ENCODE measurements at regions not wholly inside any gene's neighbourhood (a gene's known extent, or its start where the extent isn't known, plus 50 kb on each side); places are given as distances from the start of the nearest gene placed in this dataset.
A peak's percentile ranks its signal among the peaks of the same experiment; 100 is the strongest.

DNA sequence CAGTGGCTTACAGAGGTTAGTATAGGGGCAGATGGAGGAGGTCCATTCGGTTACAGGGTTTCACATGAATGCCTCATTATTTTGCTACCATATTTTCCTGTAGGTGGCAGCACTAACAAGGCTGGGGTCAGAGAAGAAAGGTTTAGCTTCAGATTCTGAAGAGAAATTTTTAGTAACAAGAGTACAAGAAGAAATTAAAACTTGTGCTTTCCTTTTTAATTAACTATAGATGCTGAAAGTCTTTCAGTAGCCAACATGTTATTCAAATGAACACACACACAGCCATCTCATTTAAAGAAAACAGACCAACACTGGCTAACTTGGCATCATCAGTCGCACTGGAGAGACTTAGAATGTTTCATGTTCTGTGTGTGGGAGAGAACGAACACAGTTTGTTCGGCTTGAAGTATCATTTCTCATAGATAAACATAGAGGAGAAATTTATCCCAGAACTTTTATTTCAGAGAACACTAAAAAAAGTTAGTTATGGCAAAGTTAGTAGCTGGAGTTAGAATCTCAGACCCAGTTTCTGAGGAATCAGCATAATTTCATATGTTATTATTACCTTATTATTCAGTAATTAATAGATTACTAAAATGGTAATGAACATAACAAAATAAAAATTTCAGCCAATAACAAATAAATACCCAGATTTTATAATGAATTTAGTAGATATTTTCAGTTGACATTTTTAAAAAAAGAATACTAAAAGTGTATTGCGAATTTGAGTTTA lies 314.0 kb upstream of the RSPO3 start:
- Histone ChIP-seq H3K27me3 (replicated peaks in 1 of 7) (no peaks in the 10 kb centered on the region), H3K36me3 (no peaks in the 10 kb centered on the region), H3K4me3 (no peak overlapping the region), H3K9me3 (no peaks in the 10 kb centered on the region), H3K27ac (no peak overlapping the region), H3K4me1 (no peaks in the 10 kb centered on the region)
- DNase-seq: no peak
- TF ChIP-seq, protein P1, sequence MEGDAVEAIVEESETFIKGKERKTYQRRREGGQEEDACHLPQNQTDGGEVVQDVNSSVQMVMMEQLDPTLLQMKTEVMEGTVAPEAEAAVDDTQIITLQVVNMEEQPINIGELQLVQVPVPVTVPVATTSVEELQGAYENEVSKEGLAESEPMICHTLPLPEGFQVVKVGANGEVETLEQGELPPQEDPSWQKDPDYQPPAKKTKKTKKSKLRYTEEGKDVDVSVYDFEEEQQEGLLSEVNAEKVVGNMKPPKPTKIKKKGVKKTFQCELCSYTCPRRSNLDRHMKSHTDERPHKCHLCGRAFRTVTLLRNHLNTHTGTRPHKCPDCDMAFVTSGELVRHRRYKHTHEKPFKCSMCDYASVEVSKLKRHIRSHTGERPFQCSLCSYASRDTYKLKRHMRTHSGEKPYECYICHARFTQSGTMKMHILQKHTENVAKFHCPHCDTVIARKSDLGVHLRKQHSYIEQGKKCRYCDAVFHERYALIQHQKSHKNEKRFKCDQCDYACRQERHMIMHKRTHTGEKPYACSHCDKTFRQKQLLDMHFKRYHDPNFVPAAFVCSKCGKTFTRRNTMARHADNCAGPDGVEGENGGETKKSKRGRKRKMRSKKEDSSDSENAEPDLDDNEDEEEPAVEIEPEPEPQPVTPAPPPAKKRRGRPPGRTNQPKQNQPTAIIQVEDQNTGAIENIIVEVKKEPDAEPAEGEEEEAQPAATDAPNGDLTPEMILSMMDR (IDR thresholded peaks at IDR 0.05 in 8 of 11, conservative IDR thresholded peaks at IDR 0.05 in 3 of 11): peak in 9 of 11 experiments; percentile 17 to 61 (median 48)
- TF ChIP-seq POLR2A (IDR thresholded peaks at IDR 0.05) (no peak), POLR2AphosphoS5 (IDR thresholded peaks at IDR 0.05) (no peak)
- WGBS, 5 donors: 61 to 68% (median 63%) methylated on average over 5 of the region's 5 CpGs
- intact Hi-C loops (cut with DNase I; ENCODE audit: low total_unique reads): no loop called here

DNA sequence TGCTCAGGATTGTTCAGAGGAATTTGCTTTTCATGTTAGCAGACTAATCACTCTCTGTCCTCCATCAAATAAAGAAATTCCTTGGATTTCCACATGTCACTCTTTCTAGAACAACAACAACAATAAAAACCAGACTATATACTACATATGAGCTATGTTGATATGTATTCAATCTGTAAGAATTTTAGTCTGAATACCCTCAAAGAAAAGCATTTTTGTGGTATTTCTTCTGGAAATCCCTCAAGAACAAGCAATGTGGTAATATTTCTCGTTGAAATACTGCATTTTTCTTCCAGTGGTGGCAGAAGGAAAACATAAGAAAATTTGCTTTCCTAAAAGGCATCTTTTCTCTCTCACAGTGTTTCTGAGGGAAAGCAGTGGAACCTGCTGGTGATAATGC lies 312.6 kb upstream of the RSPO3 start:
- Histone ChIP-seq H3K27ac (no peak overlapping the region), H3K9me3 (no peaks in the 10 kb centered on the region), H3K27me3 (replicated peaks in 1 of 7) (no peaks in the 10 kb centered on the region), H3K36me3 (no peaks in the 10 kb centered on the region), H3K4me3 (no peak overlapping the region), H3K4me1 (no peaks in the 10 kb centered on the region)
- intact Hi-C loops (cut with DNase I; ENCODE audit: low total_unique reads): no loop called here
- no peak for DNase-seq
- 41 to 66% (median 52%) methylated on average over 1 of the region's 1 CpG for WGBS, 5 donors
- TF ChIP-seq POLR2A (IDR thresholded peaks at IDR 0.05): no peak

DNA sequence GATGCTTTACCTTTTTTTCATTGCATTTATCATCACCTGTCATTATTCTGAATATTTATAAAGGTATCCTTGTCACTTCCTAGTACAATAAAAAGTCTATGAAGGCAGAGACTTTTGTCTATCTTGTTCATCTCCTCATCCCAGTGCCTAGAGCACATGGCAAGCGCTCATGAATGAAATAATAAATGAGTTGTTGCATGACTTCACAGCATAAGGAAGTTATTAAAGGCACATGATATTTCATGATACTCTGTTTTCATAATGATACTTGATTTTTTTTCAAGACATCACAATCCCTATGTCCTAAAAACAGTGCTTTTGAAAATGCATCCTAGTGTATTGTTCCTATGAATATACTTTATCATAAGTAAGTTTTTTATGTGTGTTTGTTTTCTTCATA lies 310.6 kb upstream of the RSPO3 start:
- no peaks in the 10 kb centered on the region for H3K4me1 ChIP-seq
- H3K27me3 ChIP-seq (replicated peaks in 1 of 7): no peaks in the 10 kb centered on the region
- H3K36me3 ChIP-seq: no peaks in the 10 kb centered on the region
- TF ChIP-seq, protein P1 (IDR thresholded peaks at IDR 0.05 in 8 of 11, conservative IDR thresholded peaks at IDR 0.05 in 3 of 11): no peak
- TF ChIP-seq POLR2AphosphoS5 (IDR thresholded peaks at IDR 0.05): no peak
- no peak for TF ChIP-seq POLR2A (IDR thresholded peaks at IDR 0.05)
- no peak overlapping the region for H3K4me3 ChIP-seq
- intact Hi-C loops (cut with DNase I; ENCODE audit: low total_unique reads): no loop called here
- H3K27ac ChIP-seq: no peak overlapping the region
- DNase-seq: no peak
- 83 to 96% (median 85%) methylated on average over 1 of the region's 1 CpG for WGBS, 5 donors
- no peaks in the 10 kb centered on the region for H3K9me3 ChIP-seq

DNA sequence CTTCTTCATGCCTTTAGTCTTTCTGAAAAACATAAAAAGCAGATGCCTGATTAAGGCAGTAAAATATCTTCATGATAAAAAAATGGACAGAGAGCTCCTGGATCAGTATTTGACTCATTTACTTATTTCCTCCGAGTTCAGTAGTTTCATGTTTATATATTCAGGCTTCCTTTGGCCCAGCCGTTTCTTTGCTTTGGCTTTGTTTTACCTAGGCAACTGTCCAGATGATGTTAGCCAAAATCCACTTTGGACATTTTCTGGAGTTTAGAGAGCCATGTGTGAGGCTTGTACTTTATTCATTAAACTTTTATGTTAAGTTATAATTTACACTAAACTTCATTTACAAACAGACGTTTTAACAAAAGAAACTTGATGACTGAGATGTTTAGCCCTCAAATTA lies 307.1 kb upstream of the RSPO3 start:
- H3K36me3 ChIP-seq: no peaks in the 10 kb centered on the region
- no peak overlapping the region for H3K4me3 ChIP-seq
- intact Hi-C loops (cut with DNase I; ENCODE audit: low total_unique reads): no loop called here
- no peaks in the 10 kb centered on the region for H3K4me1 ChIP-seq
- no peaks in the 10 kb centered on the region for H3K9me3 ChIP-seq
- no peaks in the 10 kb centered on the region for H3K27me3 ChIP-seq (replicated peaks in 1 of 7)
- 44 to 64% (median 61%) methylated on average over 3 of the region's 3 CpGs for WGBS, 5 donors
- DNase-seq: no peak
- no peak overlapping the region for H3K27ac ChIP-seq
- no peak for TF ChIP-seq POLR2A (IDR thresholded peaks at IDR 0.05)
- no peak for TF ChIP-seq POLR2AphosphoS5 (IDR thresholded peaks at IDR 0.05)
- TF ChIP-seq, protein P1 (IDR thresholded peaks at IDR 0.05 in 8 of 11, conservative IDR thresholded peaks at IDR 0.05 in 3 of 11): no peak

Measured in spleen (tissue), 11 donors.